ENCODE measurements at regions not wholly inside any gene's neighbourhood (a gene's known extent, or its start where the extent isn't known, plus 50 kb on each side); places are given as distances from the start of the nearest gene placed in this dataset.

GRCh38 chr20:39775110-39775509 is 813.0 kb downstream of the DHX35 start:
- no peaks in the 10 kb centered on the region for H3K4me1 ChIP-seq (ENCODE audit: low read depth)
- ATAC-seq, result no peak
- DNase-seq, result peak in 1 of 3 donors; percentile 28
- no peaks in the 10 kb centered on the region for H3K36me3 ChIP-seq (ENCODE audit: low read depth)
- TF ChIP-seq CTCF (IDR thresholded peaks at IDR 0.05), result no peak
- no peak overlapping the region for H3K4me3 ChIP-seq
- intact Hi-C loops (cut with DNase I, micrococcal nuclease), result no loop called here
- no peaks in the 10 kb centered on the region for H3K9me3 ChIP-seq

- no peaks in the 10 kb centered on the region for H3K4me1 ChIP-seq (ENCODE audit: low read depth)
- no peak overlapping the region for H3K4me3 ChIP-seq
- intact Hi-C loops (cut with DNase I, micrococcal nuclease), result no loop called here
- ATAC-seq, result no peak
- no peaks in the 10 kb centered on the region for H3K36me3 ChIP-seq (ENCODE audit: low read depth)
- no peak for DNase-seq
- peaks cover 6% of the 10 kb centered on the region for H3K9me3 ChIP-seq
- TF ChIP-seq CTCF (IDR thresholded peaks at IDR 0.05), result no peak
Observed at GRCh38 chr20:39773380-39774000, 811.3 kb downstream of the DHX35 start.

- no peak for ATAC-seq
- intact Hi-C loops (cut with DNase I, micrococcal nuclease), result loop anchor here in 1 of 2 donors (10.0 kb wide), 1 partner anchor 453 kb away; no protein-coding TSS in a partner anchor
- TF ChIP-seq CTCF (IDR thresholded peaks at IDR 0.05), result no peak
- Histone ChIP-seq H3K9me3 (peaks cover 14% of the 10 kb centered on the region), H3K4me3 (no peak overlapping the region), H3K36me3 (ENCODE audit: low read depth) (no peaks in the 10 kb centered on the region), H3K4me1 (ENCODE audit: low read depth) (no peaks in the 10 kb centered on the region)
- no peak for DNase-seq
Observed at GRCh38 chr20:39767352-39767751, 805.2 kb downstream of the DHX35 start.

- no peak for ATAC-seq
- no peaks in the 10 kb centered on the region for H3K4me1 ChIP-seq (ENCODE audit: low read depth)
Observed at GRCh38 chr20:39766333-39766732, 804.2 kb downstream of the DHX35 start.

GRCh38 chr20:39762716-39763115 is 800.6 kb downstream of the DHX35 start:
- DNase-seq (no peak), ATAC-seq (no peak)
- Histone ChIP-seq H3K9me3 (peaks cover under 1% of the 10 kb centered on the region), H3K4me3 (no peak overlapping the region), H3K36me3 (ENCODE audit: low read depth) (no peaks in the 10 kb centered on the region), H3K4me1 (ENCODE audit: low read depth) (no peaks in the 10 kb centered on the region)
- TF ChIP-seq CTCF (IDR thresholded peaks at IDR 0.05), result no peak
- intact Hi-C loops (cut with DNase I, micrococcal nuclease), result loop anchor here in 1 of 2 donors (10.0 kb wide), 1 partner anchor 448 kb away; no protein-coding TSS in a partner anchor

More at GRCh38 chr20:39766333-39766732, 804.2 kb downstream of the DHX35 start:
- DNase-seq, result no peak
- TF ChIP-seq CTCF (IDR thresholded peaks at IDR 0.05), result no peak
- H3K4me3 ChIP-seq, result no peak overlapping the region
- peaks cover 14% of the 10 kb centered on the region for H3K9me3 ChIP-seq
- intact Hi-C loops (cut with DNase I, micrococcal nuclease), result loop anchor here in 1 of 2 donors (10.0 kb wide), 1 partner anchor 452 kb away; no protein-coding TSS in a partner anchor
- no peaks in the 10 kb centered on the region for H3K36me3 ChIP-seq (ENCODE audit: low read depth)
